GM18858 (cell line): ENCODE measurements at regions not wholly inside any gene's neighbourhood (a gene's known extent, or its start where the extent isn't known, plus 50 kb on each side); places are given as distances from the start of the nearest gene placed in this dataset.

Source experiments
- ATAC-seq: cut with Tn5 transposase; IDR thresholded peaks from one replicate; pipeline ENCODE4 v1.9.1; 2021; ENCODE audit not compliant: unreplicated experiment

DNA sequence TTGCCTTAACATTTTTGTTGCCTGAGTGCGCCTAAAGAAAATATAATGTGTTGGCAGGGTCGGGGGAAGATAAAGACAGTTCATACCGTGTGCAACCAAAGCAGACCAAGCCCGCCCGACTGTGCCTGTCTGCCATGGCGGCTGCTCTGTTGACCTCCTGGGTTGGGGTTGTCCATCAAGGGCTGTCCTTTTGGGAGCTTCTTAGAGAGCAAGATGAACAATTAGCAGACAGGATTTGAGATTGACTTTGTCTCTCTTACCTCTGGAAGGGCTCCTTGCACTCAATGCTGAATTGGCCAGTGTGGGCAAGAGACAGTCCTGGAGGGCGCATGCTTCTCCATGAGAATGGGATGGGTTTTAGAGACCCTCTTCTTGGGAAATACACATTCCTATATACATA, 319.6 kb downstream of the GLRX3 start:
- no peak for ATAC-seq

DNA sequence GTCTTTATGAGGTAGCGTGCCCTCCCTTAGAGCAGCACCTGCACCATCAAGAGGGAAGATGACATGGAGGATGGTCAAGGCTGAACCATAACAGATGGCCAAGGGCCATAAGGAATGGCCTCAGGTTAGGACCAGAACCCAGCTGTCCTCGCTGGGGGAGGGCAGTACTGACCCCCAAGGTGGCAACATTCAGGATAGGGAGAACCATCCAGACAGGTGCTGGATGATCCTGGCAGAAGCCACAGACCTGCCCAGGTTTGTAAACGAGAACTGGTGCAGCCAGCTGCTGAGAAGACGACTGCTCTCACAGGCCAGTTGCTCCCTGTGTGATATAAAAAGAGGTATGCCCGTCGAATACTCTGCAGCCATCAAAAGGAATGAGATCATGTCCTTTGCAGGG, 320.4 kb downstream of the GLRX3 start:
- no peak for ATAC-seq

DNA sequence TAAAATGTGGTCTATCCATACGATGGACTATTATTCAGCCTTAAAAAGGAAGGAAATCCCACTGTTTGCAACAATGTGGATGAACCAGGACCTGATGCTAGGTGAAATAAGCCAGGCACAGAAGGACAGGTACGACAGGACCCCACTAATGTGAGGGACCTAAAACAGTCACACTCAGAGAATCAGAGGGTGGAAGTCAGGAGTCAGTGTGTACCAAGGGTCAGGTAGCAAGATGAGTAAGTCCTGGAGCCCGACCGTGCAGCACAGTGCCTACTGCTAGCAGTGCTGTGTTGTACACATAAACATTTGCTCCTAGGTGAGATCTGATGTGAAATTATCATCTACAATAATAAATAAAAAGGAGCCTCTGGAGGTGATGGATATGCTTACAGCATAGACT, 322.3 kb downstream of the GLRX3 start:
- no peak for ATAC-seq

DNA sequence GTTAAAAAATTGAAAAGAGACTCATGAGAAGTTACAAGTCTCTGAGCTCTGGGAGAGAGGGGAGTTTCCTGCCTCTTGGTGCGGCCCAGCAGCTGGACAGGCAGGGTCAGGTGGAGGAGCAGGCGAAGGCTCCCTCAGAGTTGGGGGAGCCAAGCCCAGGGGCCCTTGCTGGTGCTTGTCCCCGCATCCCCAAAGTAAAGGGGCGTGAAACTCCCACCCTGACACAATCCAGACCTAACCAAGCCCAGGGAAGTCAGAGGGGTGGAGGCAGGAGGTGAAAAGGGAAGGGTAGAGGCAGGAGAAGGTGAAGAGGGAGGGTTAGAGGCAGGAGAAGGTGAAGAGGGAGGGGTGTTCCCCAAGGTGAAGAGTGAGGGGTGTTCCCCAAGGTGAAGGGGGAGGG, 322.8 kb downstream of the GLRX3 start:
- no peak for ATAC-seq

DNA sequence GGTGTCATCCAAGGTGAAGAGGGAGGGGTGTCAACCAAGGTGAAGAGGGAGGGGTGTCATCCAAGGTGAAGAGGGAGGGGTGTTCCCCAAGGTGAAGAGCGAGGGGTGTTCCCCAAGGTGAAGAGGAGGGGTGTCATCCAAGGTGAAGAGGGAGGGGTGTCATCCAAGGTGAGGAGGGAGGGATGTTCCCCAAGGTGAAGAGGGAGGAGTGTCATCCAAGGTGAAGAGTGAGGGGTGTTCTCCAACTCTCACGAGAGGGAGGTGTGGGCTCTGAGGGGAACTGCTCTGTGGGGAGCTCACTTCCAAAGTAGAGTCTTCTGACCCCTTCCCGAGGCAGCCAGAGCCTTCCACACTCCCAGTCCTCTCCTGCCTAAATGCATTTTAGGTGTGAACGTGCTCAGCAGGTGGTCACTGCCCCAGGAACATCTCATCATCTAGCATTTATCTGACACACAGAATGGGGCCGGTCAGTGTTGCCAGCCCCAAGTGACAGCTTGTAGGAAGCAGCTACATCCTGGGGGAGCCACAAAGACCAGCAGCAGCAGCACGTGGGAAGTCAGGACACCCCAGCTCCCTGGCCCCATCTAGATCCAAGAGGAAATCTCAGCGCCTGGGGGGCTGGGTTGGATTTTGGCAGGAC, 323.8 kb downstream of the GLRX3 start:
- ATAC-seq = no peak

DNA sequence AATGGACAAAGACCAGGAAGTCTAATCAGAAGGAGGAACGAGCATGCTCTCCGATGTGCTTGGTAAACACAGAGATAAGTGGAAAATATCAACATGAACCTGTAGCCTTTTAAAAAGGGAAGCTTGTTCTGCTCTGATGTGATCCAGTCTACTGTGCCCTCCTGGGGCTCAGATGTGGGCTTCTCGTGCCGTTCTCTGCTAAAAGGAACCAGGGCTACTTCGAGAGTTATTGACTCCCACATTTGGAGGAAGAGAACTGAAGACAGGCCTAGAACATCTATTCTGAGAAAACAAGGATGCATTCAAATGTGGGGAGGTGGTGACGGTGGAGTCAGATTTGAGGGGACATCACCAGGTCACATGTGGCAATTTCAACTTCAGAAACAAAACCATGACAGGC, 325.4 kb downstream of the GLRX3 start:
- no peak for ATAC-seq

DNA sequence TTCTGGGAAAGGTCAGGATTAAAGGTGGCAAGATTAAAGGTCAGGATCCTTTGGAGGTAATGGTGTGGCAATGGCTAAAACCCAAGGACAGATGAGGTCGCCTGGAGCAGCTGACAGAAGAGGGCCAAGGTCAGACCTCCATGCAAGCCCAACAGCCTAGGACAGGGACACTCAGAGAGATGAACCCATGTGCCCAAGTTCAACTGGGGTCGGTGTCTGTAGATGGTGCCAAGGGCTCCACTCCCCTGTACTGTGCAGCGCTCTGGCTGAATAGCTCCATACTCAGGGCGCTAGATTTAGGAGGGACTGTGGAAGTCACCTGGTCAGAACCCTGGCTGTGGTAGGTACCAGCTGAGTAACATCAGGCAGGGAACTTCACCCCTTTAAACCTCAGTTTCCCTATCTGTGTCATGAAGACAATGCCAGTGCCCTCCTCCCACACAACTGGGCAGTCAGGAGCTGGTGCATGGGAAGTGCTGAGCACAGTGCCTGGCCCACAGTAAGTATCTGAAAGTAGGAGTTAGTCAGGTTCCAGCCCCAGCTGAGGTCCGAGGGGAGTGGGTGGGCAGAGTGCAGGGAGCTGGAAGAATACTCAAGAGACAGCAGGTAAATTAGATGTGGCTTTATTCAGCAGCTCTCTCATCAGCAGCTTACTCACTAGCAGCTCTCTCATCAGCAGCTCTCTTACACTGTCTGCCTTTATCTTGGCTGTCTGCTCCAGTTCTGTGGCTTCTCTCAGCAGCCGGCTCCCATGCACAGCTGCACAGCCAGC, 327.1 kb downstream of the GLRX3 start:
- no peak for ATAC-seq

DNA sequence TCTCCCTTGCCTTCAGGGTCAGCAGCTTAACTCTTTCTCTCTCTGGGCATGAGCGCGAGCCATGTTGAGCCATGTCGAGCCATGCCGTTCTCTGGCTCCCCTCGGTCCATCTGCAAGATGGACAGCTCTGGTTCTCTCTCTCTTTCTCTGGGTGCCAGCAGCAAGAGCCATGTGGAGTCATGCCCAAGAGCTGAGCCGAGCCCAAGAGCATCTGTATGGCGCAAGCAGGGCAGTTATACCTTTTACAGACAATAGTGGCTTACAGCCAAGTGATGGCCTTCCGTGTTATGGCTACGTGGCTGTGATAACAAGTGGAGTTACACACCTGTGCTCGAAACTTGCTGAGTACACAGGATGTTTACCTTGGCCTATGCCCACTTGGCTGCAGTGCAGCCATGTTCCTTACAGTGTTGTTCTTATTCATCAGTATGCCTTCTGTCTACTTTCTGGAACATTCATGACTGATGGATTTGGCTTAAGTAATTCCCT, 327.7 kb downstream of the GLRX3 start:
- no peak for ATAC-seq

DNA sequence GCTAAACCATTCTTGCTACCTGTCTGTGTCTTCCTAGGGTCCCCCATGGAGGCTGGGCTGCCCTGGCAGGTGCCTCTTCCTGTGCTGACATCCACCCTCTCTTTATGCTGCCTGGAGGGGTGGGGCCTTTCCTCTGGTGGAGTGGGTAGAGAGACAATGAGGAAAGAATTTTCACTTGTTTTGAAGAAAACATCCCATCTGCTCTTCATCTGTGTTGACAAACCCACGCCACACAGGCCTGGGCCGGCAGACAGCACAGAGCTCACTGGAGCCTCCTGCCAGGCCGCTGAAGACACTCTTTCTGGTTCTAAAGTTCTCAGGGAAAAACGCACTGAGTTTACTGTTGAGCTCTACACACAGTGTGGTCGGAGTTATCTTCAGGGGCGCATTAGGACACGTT, 328.2 kb downstream of the GLRX3 start:
- ATAC-seq = no peak

DNA sequence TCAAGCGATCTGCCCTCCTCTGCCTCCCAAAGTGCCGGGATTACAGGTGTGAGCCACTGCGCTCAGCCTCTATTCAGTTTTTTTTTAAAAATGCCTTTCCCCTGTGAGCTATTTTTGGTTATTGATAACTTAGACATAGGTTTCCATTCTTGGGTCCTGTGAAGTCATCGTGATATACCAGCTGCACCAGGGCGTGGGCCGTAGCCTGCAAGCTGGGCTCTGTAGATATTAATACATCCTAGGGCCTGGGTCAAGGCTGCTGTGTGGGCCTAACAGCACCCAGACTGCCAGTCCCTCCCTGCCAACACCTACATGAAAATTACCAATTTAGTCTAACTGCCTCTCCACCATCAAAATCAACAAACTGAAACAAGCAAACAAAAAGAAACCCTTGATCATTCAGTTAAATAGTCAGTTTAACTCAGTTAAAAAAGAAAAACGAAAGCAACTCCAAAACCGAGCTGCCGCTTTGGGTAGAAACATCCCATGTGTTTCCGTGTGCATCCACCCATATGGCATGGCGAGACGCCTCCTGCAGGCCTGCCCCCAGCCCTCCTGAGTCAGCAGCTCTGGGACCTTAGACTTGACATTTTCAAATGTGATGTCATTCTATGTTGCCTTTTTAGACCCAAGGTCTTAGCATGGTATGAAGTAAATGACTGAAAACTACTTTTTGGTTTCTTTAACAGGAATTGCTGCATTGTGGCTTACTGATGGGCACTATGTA, 330.2 kb downstream of the GLRX3 start:
- ATAC-seq = no peak

DNA sequence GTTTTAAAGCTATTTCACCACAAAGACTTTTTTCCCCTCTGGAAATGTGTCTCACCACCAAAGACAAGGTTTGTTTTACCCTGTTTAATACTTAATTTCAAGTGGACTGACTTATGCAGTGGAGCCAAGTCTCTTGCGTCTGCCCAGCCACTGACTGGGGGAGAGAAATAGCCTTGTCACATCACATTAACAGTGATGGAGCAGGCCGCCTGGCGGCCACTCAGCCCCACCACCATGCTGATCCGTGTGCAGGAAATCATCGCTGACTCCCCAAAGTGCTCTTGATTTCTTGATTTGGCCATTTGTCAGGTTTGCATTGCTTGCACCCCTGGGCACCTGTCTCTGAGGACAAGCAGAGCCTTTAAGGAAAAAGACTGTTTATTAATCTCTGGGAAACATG, 334.1 kb downstream of the GLRX3 start:
- ATAC-seq = no peak

DNA sequence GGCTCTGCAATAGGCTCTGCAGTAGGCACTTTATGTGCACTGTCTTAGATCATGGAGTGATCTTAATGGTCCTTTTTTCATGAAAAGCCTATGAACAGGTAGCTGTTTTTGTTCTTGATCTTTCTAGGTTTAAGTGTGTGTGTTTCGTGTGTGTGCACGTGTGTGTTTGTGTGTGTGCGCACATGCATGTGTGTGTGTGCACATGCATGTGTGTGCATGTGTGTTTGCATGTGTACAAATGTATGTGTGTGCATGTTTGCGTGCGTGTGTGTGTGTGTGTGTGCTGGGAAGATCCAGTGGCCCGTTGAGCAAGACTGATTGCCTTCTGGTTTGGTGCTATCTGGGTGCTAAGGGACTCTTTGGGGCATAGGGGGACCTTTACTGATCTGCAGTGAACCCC, 334.8 kb downstream of the GLRX3 start:
- ATAC-seq = no peak

DNA sequence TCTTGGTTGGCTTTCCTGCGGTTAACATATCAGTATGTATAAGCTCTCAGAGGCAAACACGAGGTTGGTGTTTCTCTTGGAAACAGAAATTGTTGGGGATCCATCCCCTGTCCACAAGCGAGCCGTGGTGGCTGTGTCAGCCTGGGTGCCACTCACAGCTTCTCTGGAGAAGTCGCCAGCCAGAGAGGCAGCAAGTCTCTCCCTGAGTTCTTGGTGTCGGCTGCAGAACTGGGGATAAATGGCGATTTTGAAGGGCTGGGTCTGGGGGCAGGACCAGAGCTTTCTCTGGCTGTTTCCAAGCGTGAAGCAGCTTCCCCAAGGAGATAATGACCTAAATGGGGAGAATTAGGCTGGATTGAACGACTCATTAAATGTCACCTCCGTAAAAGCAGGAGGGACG, 335.3 kb downstream of the GLRX3 start:
- no peak for ATAC-seq

DNA sequence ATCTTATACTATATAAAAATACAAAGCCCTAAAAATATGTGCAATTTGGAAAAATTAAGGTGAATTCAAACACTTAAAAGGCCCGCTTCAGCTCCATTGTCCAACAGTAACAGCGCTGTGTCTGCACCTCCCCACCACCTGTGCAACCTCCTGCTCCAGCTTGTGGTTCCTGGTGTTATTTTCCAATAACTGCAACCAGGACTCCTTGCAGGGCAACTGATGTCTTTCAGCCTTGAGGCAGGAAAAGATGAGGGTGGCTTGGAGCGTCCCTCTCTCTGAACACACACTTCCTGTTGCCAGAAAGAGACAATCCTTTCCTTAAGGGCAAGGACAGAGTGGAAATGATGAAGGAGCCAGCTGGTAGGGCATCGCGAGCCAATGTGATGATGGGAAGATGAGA, 336.0 kb downstream of the GLRX3 start:
- no peak for ATAC-seq

DNA sequence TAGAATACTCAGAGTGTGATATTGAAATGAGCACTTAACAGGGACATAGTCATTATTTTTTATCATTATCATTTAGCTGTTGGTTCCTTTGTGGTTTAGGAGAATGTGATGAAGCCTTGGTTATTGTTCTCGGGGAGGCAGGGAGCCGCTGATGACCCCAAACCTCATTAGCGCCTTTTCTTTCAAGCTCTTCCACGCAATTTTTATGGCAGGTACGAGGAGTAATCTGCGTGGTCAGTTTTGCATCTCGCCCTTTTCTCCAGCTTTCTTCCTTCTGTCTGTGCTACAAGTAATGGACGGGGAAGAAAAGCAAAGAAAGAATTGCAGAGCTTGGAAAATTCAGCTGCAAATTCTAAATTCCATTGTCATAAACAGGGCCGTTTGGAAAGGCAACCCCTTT, 338.4 kb downstream of the GLRX3 start:
- ATAC-seq = no peak

DNA sequence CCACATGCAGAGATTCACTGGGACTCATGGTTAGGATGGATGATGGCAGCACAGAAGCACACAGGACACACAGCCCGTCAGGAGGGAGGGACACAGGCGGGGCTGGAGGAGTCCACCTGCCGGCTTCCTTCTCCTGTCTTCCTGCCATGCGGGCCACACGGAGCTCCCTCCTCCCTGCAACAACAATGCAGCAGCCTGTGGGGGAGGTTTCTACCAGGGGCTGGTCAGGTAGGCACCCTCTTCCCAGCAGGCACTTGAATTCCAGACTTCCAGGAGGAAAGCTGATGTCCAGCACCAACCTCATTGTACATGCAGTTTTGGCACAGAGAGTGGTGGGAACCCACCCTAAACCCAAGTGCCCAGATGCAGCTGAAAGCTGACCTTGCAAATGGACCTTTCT, 341.2 kb downstream of the GLRX3 start:
- ATAC-seq = no peak

DNA sequence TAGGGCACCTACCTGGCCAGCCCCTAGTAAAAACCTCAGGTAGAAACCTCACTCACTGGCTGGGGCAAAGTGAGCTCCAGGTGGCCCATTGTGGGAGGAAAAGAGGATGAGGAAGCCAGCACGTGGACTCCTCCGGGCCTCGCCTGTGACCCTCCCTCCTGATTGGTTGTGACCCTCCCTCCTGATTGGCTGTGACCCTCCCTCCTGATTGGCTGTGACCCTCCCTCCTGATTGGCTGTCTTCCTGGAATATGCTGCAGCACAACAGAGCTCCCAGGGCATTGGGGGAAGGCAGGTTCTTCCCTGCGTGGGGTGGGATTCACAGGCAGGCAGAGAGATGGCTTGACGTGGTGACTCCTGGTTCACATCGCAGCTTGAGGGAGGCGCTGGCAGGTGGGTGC, 343.0 kb downstream of the GLRX3 start:
- ATAC-seq = no peak

DNA sequence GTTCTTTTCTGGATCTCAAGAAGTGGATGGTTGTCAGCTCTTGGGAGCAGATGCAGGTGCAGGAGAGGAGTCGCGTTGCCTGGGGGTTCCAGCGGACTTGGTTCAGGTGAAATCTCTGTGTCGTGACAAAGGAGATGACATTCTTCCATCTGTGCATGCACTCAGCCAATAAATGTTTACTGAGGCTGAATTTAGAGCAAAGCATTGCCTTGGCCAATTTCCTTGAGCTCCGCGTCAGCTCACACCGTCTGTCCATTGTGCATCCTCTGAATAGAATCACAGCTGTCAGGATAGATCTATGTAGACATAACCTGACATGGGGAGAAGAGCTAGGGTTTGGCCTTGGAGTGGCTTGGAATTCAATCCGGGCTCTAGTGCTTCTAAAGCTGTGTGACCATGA, 343.7 kb downstream of the GLRX3 start:
- ATAC-seq = no peak

DNA sequence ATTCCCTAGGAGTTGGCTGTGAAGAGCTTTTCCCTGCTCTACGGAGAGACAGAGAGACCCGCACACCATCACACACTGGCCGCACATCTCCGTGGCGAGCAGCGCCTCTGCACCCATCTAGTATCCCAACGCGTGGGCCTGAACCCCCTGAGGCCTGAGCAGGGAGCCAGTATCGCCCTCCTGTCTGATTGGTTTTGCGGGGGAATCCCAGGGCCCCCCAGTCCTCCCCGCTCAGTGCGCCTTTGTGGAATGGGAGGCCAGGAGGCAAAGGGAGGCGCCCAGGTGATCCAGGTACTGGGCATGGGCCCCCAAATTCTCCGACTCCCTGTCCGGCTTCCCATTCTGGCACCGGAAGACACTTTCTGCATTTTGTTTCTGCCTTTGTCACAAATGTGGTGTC, 344.3 kb downstream of the GLRX3 start:
- ATAC-seq = no peak

DNA sequence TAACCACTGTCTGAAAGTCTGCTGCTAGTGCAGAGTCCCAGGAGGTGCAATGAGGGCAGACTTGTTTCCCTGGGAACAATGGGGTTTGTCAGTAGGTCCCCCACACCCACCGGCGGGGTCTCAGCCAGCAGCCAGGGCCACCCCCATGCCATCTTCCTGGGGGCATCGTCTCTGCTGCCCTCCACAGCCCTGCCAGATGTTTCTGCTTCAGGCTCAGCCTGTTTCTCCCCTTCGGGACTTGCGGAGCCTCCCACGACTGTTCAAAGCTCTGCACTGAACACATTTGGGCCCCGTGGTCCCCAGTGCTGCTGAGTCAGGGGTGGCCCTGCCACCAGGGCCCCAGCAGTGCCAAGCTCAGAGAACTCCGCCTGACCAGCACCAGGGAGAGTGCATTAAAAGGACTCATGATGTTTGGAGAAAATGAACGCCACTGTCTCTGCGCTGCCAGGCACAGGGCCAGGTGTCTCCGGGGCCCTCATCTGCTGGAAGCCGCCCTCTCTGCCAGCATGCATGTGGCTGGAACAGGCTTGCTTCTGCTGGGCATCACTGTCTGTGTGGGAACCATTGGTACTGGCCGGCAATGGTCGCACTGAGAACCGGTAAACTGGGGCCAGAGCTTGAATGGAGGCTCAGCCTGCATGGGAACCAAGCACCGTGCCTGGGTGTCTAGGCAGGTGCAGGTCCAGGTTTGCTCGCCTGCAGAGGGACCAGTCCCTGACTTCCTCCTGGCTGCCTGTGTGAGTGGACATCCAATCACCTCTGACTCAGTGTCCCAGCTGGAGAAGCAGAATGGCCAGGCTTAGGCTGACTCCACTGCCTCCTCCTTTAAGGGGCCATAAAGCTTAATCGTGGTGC, 345.1 kb downstream of the GLRX3 start:
- ATAC-seq = no peak

DNA sequence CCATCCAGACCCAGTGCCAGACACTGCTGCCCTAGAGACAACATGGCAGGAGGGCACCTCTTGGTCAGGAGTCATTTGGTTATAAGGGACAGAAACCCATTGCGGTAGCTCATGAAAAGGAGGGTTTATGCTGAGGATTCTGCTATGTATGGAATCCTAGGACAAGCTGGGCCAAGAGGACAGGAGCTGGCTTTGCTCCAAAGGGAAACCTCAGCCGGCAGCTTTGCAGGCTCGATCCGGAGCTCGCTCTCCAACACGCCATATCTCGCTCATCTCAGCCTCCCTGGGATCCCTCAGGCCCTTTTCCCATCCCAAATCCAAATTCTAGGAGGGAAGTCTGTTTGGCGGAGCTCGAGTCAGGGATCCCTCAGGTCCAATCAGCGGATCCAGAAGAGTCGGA, 345.7 kb downstream of the GLRX3 start:
- no peak for ATAC-seq
